HCT116 (cell line): ENCODE measurements at regions not wholly inside any gene's neighbourhood (a gene's known extent, or its start where the extent isn't known, plus 50 kb on each side); places are given as distances from the start of the nearest gene placed in this dataset.

Experiments used
- ATAC-seq: fragments of 200-7000 bp; cut with Tn5 transposase; 2 replicates; pipeline ENCODE4 v1.9.1; 2020; ENCODE audit warnings: mild to moderate bottlenecking, moderate library complexity
- BruUV-seq: library from RNA; stranded (reverse); fragments of 400-500 nt; replicated peaks from 2 replicates; lab custom pipeline; 2021; lab: Mats Ljungman, UMichigan
- CTCF ChIA-PET: fragments of 300-600 bp; sonication (Branson Sonifier 250); formaldehyde crosslinking; loops from one replicate; lab custom pipeline; 2021; ENCODE audit warnings: antibody characterized with exemption; lab: Charles Lee
- POLR2A ChIA-PET: fragments of 300-600, 350-600 bp; sonication (Branson Sonifier 250); formaldehyde crosslinking; loops from one replicate; lab custom pipeline; 2021; ENCODE audit warnings: antibody characterized with exemption; lab: Charles Lee
- RAD21 ChIA-PET, 2 experiments: fragments of 300-600 bp; sonication (Branson Sonifier 250); formaldehyde crosslinking; loops; one replicate each; lab custom pipeline; 2023; ENCODE audit warnings: low total read pairs in 2 of 2; ENCODE audit not compliant: uncharacterized antibody in 2 of 2, unreplicated experiment in 2 of 2, low non-redundant PET in 1 of 2; lab: Charles Lee
- DNase-seq: peaks from one replicate; pipeline ENCODE4 v3.0.0-alpha.2; 2010; ENCODE audit warnings: low read depth, low spot score
- H2AFZ ChIP-seq: fragments of 200-600 bp; shearing (Covaris generic), sonication (generic); 2 replicates; pipeline ENCODE4 v1.6.1; 2017; ENCODE audit warnings: low read depth, mixed run types, mixed read lengths, antibody characterized with exemption, low read length; ENCODE audit not compliant: poor library complexity, severe bottlenecking
- H3K27ac ChIP-seq: 2 replicates; pipeline ENCODE4 v1.5.1; 2012; ENCODE audit warnings: low read depth, low read length
- H3K27me3 ChIP-seq: fragments of 200-600 bp; sonication (generic); 2 replicates; pipeline ENCODE4 v1.6.1; 2016; ENCODE audit warnings: mixed run types, low read length, mixed read lengths; ENCODE audit not compliant: insufficient read depth
- H3K36me3 ChIP-seq, 2 experiments: fragments of 200-500 bp in 1 of 2; fragments of 200-600 bp in 1 of 2; sonication (Bioruptor generic) in 1 of 2; sonication (generic) in 1 of 2; 2 replicates each; pipeline versions ENCODE4 v1.5.1 to v1.6.1; 2014 to 2016; ENCODE audit warnings: low read length in 2 of 2, inconsistent platforms in 1 of 2, mixed read lengths in 1 of 2, mixed run types in 1 of 2; ENCODE audit not compliant: insufficient read depth in 2 of 2, control insufficient read depth in 1 of 2
- H3K4me1 ChIP-seq, 2 experiments: fragments of 200-600 bp in 1 of 2; sonication (generic) in 1 of 2; 2 replicates each; pipeline versions ENCODE4 v1.5.1 to v1.6.1; 2012 to 2017; ENCODE audit warnings: low read length in 2 of 2, inconsistent platforms in 1 of 2, mild to moderate bottlenecking in 1 of 2, mixed read lengths in 1 of 2, mixed run types in 1 of 2, moderate library complexity in 1 of 2; ENCODE audit not compliant: insufficient read depth in 2 of 2, control insufficient read depth in 1 of 2
- H3K4me2 ChIP-seq: fragments of 200-600 bp; sonication (generic); 2 replicates; pipeline ENCODE4 v1.6.1; 2017; ENCODE audit warnings: mixed run types, low read length, mixed read lengths
- H3K4me3 ChIP-seq, 2 experiments: fragments of 200-600 bp in 1 of 2; sonication (generic) in 1 of 2; replicated peaks in 1 of 2; 2 replicates each; pipeline ENCODE4 v1.5.1; 2011 to 2016; ENCODE audit warnings: low read length in 2 of 2, control low read depth in 1 of 2, low read depth in 1 of 2, mild to moderate bottlenecking in 1 of 2, mixed read lengths in 1 of 2, mixed run types in 1 of 2
- H3K79me2 ChIP-seq: fragments of 200-600 bp; sonication (generic); 2 replicates; pipeline ENCODE4 v1.6.1; 2017; ENCODE audit warnings: mild to moderate bottlenecking, mixed run types, low read length, moderate library complexity, mixed read lengths; ENCODE audit not compliant: insufficient read depth
- H3K9ac ChIP-seq: fragments of 200-600 bp; sonication (generic); 2 replicates; pipeline ENCODE4 v1.6.1; 2016; ENCODE audit warnings: low read length, mixed read lengths
- H3K9me2 ChIP-seq: fragments of 200-600 bp; sonication (generic), shearing (Covaris generic); 2 replicates; pipeline ENCODE4 v1.6.1; 2017; ENCODE audit warnings: mixed run types, mild to moderate bottlenecking, moderate library complexity; ENCODE audit not compliant: insufficient read depth
- H3K9me3 ChIP-seq, 2 experiments: fragments of 200-500 bp in 1 of 2; fragments of 200-600 bp in 1 of 2; sonication (Bioruptor generic) in 1 of 2; sonication (generic) in 1 of 2; 2 replicates each; pipeline ENCODE4 v1.6.1; 2014 to 2017; ENCODE audit warnings: low read length in 2 of 2, mixed read lengths in 2 of 2, inconsistent platforms in 1 of 2, low read depth in 1 of 2, mild to moderate bottlenecking in 1 of 2, mixed run types in 1 of 2, moderate library complexity in 1 of 2; ENCODE audit not compliant: control insufficient read depth in 1 of 2, insufficient read depth in 1 of 2
- H4K20me1 ChIP-seq: fragments of 200-600 bp; sonication (generic), shearing (Covaris generic); 2 replicates; pipeline ENCODE4 v1.6.1; 2017; ENCODE audit warnings: mixed run types, mild to moderate bottlenecking, moderate library complexity; ENCODE audit not compliant: insufficient read depth
- CBX3 ChIP-seq: IDR thresholded peaks from 2 replicates; pipeline ENCODE4 v1.6.1; 2012; ENCODE audit warnings: low read depth
- EGR1 ChIP-seq: IDR thresholded peaks from 2 replicates; pipeline ENCODE4 v1.6.1; 2012; ENCODE audit warnings: low read depth
- ELF1 ChIP-seq: IDR thresholded peaks from 2 replicates; pipeline ENCODE4 v1.6.1; 2012; ENCODE audit warnings: low read depth, borderline replicate concordance
- EZH2 ChIP-seq: fragments of 200-600 bp; sonication (generic); IDR thresholded peaks from 2 replicates; pipeline ENCODE4 v1.6.1; 2017; ENCODE audit warnings: antibody characterized with exemption, mixed run types
- EZH2phosphoT487 ChIP-seq: fragments of 200-600 bp; IDR thresholded peaks from 2 replicates; pipeline ENCODE4 v1.6.1; 2018; ENCODE audit warnings: antibody characterized with exemption, borderline replicate concordance
- JUND ChIP-seq: IDR thresholded peaks from 2 replicates; pipeline ENCODE4 v1.6.1; 2012
- POLR2A ChIP-seq: IDR thresholded peaks from 2 replicates; pipeline ENCODE4 v1.7.0; 2011; ENCODE audit warnings: borderline replicate concordance; ENCODE audit not compliant: insufficient read depth, insufficient read length; ENCODE audit errors: extremely low read depth
- RAD21 ChIP-seq: IDR thresholded peaks from 2 replicates; pipeline ENCODE4 v1.6.1; 2012; ENCODE audit warnings: low read depth, mild to moderate bottlenecking
- SIN3A ChIP-seq: IDR thresholded peaks from 2 replicates; pipeline ENCODE4 v1.6.1; 2012; ENCODE audit warnings: low read depth
- SP1 ChIP-seq: IDR thresholded peaks from 2 replicates; pipeline ENCODE4 v1.6.1; 2012; ENCODE audit warnings: low read depth
- SRF ChIP-seq: IDR thresholded peaks from 2 replicates; pipeline ENCODE4 v1.6.1; 2012; ENCODE audit warnings: low read depth
- ZNF274 ChIP-seq: fragments of 200-500 bp; sonication (Bioruptor generic); IDR thresholded peaks from 2 replicates; pipeline ENCODE4 v1.6.1; 2014; ENCODE audit warnings: mild to moderate bottlenecking, low read depth, low read length, inconsistent platforms
- intact Hi-C: fragments of 100-400 bp; cut with micrococcal nuclease; formaldehyde crosslinking; loops from 2 replicates; pipeline ENCODE4 v1.10.0; 2022
- TF ChIP-seq, protein P1 (sequence below): IDR thresholded peaks from 2 replicates; pipeline ENCODE4 v1.6.1; 2012; ENCODE audit warnings: low read depth
- TF ChIP-seq, protein P2 (sequence below), 3 experiments: fragments of 200-600 bp in 1 of 3; sonication (generic) in 1 of 3; IDR thresholded peaks in 2 of 3; conservative IDR thresholded peaks in 1 of 3; 2 replicates each; pipeline ENCODE4 v1.5.1; 2012 to 2017; ENCODE audit warnings: low read depth in 2 of 3, low read length in 2 of 3, antibody characterized with exemption in 1 of 3, borderline replicate concordance in 1 of 3, control low read depth in 1 of 3, mild to moderate bottlenecking in 1 of 3, mixed read lengths in 1 of 3, mixed run types in 1 of 3, moderate library complexity in 1 of 3; ENCODE audit not compliant: insufficient read depth in 1 of 3
- TF ChIP-seq, protein P3 (sequence below): IDR thresholded peaks from 2 replicates; pipeline ENCODE4 v1.6.1; 2012
- TF ChIP-seq, protein P4 (sequence below): IDR thresholded peaks from 2 replicates; pipeline ENCODE4 v1.6.1; 2012

DNA sequence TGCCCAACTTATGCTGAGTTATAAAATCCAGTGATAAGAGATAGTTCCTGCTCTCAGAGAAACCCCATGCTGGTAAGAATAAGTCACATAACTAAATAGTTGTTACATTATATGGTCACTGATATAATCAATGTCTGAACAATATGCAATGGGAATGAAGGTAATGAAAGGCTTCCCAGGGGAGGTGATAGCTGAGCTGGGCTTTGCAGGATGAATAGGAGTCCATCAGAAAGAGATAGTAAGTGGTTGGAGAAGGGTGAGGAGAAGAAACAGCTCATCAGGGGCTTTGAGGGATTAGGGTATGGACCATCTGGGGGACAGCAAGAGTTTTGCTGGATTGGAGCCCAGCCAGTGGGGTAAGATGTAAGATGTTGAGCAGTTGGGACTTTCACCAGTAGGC is 266.7 kb upstream of the CRY1 start:
- intact Hi-C loops: no loop called here
- Histone ChIP-seq H3K36me3 (no peaks in the 10 kb centered on the region), H4K20me1 (no peaks in the 10 kb centered on the region), H3K79me2 (no peaks in the 10 kb centered on the region), H3K4me1 (peaks cover 0 to 12% of the 10 kb centered on the region in 2 experiments; a peak in 2 of 4 replicates), H3K4me2 (no peak overlapping the region), H3K27ac (no peak overlapping the region), H3K9ac (no peak overlapping the region), H2AFZ (no peak overlapping the region), H3K9me3 (no peaks in the 10 kb centered on the region), H3K4me3 (no peak overlapping the region), H3K27me3 (no peaks in the 10 kb centered on the region), H3K9me2 (no peaks in the 10 kb centered on the region)
- no TSS peak for BruUV-seq
- ChIA-PET CTCF (no interaction called here), RAD21 (no interaction called here), POLR2A (no interaction called here)
- TF ChIP-seq RAD21 (no peak), SRF (no peak), CBX3 (no peak), POLR2A (no peak), ELF1 (no peak), EZH2 (no peak), SIN3A (no peak), EZH2phosphoT487 (no peak), JUND (no peak), ZNF274 (no peak), SP1 (no peak), EGR1 (no peak)
- TF ChIP-seq, protein P1, sequence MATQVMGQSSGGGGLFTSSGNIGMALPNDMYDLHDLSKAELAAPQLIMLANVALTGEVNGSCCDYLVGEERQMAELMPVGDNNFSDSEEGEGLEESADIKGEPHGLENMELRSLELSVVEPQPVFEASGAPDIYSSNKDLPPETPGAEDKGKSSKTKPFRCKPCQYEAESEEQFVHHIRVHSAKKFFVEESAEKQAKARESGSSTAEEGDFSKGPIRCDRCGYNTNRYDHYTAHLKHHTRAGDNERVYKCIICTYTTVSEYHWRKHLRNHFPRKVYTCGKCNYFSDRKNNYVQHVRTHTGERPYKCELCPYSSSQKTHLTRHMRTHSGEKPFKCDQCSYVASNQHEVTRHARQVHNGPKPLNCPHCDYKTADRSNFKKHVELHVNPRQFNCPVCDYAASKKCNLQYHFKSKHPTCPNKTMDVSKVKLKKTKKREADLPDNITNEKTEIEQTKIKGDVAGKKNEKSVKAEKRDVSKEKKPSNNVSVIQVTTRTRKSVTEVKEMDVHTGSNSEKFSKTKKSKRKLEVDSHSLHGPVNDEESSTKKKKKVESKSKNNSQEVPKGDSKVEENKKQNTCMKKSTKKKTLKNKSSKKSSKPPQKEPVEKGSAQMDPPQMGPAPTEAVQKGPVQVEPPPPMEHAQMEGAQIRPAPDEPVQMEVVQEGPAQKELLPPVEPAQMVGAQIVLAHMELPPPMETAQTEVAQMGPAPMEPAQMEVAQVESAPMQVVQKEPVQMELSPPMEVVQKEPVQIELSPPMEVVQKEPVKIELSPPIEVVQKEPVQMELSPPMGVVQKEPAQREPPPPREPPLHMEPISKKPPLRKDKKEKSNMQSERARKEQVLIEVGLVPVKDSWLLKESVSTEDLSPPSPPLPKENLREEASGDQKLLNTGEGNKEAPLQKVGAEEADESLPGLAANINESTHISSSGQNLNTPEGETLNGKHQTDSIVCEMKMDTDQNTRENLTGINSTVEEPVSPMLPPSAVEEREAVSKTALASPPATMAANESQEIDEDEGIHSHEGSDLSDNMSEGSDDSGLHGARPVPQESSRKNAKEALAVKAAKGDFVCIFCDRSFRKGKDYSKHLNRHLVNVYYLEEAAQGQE: no peak
- TF ChIP-seq, protein P2, sequence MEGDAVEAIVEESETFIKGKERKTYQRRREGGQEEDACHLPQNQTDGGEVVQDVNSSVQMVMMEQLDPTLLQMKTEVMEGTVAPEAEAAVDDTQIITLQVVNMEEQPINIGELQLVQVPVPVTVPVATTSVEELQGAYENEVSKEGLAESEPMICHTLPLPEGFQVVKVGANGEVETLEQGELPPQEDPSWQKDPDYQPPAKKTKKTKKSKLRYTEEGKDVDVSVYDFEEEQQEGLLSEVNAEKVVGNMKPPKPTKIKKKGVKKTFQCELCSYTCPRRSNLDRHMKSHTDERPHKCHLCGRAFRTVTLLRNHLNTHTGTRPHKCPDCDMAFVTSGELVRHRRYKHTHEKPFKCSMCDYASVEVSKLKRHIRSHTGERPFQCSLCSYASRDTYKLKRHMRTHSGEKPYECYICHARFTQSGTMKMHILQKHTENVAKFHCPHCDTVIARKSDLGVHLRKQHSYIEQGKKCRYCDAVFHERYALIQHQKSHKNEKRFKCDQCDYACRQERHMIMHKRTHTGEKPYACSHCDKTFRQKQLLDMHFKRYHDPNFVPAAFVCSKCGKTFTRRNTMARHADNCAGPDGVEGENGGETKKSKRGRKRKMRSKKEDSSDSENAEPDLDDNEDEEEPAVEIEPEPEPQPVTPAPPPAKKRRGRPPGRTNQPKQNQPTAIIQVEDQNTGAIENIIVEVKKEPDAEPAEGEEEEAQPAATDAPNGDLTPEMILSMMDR (IDR thresholded peaks at IDR 0.05 in 2 of 3, conservative IDR thresholded peaks at IDR 0.05 in 1 of 3; ENCODE audit: borderline replicate concordance in 1 of 3, insufficient read depth in 1 of 3, low read depth in 2 of 3, low read length in 2 of 3): no peak
- TF ChIP-seq, protein P3, sequence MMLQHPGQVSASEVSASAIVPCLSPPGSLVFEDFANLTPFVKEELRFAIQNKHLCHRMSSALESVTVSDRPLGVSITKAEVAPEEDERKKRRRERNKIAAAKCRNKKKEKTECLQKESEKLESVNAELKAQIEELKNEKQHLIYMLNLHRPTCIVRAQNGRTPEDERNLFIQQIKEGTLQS: no peak
- TF ChIP-seq, protein P4, sequence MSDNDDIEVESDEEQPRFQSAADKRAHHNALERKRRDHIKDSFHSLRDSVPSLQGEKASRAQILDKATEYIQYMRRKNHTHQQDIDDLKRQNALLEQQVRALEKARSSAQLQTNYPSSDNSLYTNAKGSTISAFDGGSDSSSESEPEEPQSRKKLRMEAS: no peak
- ATAC-seq (no peak), DNase-seq (no peak)
